ENCODE measurements at regions not wholly inside any gene's neighbourhood (a gene's known extent, or its start where the extent isn't known, plus 50 kb on each side); places are given as distances from the start of the nearest gene placed in this dataset.

DNA sequence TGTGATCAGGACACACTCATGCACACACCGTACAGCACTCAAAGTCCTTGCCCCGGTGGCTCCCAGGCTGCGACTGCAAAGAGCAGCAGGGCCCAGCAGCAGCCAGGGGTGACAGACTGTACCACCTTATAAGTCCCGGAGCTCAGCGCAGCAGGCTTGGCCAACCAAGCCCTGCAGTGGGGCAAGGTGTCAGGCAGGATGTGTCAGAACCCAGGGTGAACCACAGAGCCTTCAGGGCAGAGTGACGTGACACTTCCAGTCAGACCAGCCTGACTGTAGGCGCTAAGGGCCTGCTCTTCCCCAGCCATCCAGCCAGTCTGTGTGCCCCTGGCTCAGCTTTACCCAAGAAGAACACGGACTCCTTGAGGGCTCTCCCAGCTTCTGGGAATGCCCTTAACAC is 204.1 kb downstream of the COPRS start:
- Histone ChIP-seq H3K27me3 (replicated peaks; ENCODE audit: insufficient read depth) (no peaks in the 10 kb centered on the region), H3K9me3 (no peaks in the 10 kb centered on the region), H3K36me3 (no peaks in the 10 kb centered on the region), H3K4me1 (ENCODE audit: control insufficient read depth in 1 of 2, low read depth in 2 of 2) (peaks cover 3 to 11% of the 10 kb centered on the region in 2 donors), H3K27ac (no peak overlapping the region), H3K4me3 (no peak overlapping the region)
- no peak for DNase-seq (ENCODE audit: low spot score)
- TF ChIP-seq, protein P1, sequence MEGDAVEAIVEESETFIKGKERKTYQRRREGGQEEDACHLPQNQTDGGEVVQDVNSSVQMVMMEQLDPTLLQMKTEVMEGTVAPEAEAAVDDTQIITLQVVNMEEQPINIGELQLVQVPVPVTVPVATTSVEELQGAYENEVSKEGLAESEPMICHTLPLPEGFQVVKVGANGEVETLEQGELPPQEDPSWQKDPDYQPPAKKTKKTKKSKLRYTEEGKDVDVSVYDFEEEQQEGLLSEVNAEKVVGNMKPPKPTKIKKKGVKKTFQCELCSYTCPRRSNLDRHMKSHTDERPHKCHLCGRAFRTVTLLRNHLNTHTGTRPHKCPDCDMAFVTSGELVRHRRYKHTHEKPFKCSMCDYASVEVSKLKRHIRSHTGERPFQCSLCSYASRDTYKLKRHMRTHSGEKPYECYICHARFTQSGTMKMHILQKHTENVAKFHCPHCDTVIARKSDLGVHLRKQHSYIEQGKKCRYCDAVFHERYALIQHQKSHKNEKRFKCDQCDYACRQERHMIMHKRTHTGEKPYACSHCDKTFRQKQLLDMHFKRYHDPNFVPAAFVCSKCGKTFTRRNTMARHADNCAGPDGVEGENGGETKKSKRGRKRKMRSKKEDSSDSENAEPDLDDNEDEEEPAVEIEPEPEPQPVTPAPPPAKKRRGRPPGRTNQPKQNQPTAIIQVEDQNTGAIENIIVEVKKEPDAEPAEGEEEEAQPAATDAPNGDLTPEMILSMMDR (IDR thresholded peaks at IDR 0.05), result no peak
- no peak for ATAC-seq (ENCODE audit: insufficient number of reproducible peaks, low FRiP score, low read depth)

DNA sequence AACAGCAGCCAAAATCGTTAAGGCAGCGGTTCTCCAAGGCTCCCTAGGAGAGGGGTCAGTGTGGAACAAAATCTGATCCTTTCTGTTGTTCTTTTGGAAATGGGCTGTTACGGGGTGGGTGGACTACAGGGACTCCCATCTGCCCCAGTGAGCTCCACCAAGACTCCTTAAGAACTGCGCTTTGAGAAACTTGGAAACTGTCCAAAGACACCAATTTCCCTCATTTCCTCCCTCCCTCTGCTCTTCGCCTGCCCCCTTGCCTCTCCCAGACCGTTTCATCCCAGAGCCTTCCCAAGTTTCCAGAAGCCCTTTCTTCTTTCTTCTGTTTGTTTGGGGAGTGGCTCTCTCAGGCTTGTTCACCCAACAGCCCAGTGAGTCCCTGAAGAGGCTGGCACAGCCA is 205.4 kb downstream of the COPRS start:
- no peaks in the 10 kb centered on the region for H3K27me3 ChIP-seq (replicated peaks; ENCODE audit: insufficient read depth)
- TF ChIP-seq, protein P1 (IDR thresholded peaks at IDR 0.05), result no peak
- no peaks in the 10 kb centered on the region for H3K9me3 ChIP-seq
- DNase-seq (ENCODE audit: low spot score) (no peak), ATAC-seq (ENCODE audit: insufficient number of reproducible peaks, low FRiP score, low read depth) (no peak)
- peaks cover 3 to 11% of the 10 kb centered on the region in 2 donors for H3K4me1 ChIP-seq (ENCODE audit: control insufficient read depth in 1 of 2, low read depth in 2 of 2)
- no peak overlapping the region for H3K4me3 ChIP-seq
- no peaks in the 10 kb centered on the region for H3K36me3 ChIP-seq
- H3K27ac ChIP-seq, result no peak overlapping the region

DNA sequence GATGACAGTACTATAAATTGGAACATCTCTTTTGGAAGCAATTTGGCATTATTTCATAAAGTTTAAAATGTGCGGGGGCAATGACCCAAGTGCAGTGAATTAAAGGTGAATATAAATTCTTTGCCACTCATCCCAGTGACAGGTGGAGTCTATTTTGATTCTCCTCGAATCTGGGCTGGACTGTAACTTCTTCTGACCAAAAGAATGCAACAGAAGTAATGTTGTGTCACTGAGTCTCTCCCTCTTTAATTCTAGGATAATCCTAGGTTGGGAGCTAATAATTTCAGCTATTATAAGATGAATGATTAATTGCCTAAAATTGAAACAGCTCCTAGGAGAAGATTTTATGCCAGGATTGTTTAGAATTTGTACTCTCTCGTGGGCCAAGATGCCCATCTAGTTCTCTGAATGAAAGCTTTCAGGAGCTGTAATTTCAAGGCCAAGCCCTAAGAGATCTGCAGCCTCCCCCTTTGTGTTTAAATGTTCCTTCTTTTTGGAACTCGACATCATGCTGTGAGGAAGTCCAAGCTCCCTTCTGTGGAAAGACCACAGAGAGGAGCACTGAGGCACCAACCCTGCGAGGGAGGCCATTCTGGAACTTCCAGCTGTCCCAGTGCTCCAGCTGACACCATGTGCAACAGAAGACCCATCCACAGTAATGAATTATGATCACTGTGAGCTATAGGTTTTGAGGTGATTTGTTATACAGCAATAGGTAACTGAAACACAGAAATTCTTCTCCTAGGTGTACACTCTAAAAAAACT is 208.1 kb downstream of the COPRS start:
- Histone ChIP-seq H3K9me3 (no peaks in the 10 kb centered on the region), H3K4me1 (ENCODE audit: control insufficient read depth in 1 of 2, low read depth in 2 of 2) (peaks cover 3 to 11% of the 10 kb centered on the region in 2 donors), H3K27me3 (replicated peaks; ENCODE audit: insufficient read depth) (no peaks in the 10 kb centered on the region), H3K27ac (no peak overlapping the region), H3K36me3 (no peaks in the 10 kb centered on the region), H3K4me3 (no peak overlapping the region)
- ATAC-seq (ENCODE audit: insufficient number of reproducible peaks, low FRiP score, low read depth), result no peak
- no peak for DNase-seq (ENCODE audit: low spot score)
- TF ChIP-seq, protein P1 (IDR thresholded peaks at IDR 0.05), result no peak

DNA sequence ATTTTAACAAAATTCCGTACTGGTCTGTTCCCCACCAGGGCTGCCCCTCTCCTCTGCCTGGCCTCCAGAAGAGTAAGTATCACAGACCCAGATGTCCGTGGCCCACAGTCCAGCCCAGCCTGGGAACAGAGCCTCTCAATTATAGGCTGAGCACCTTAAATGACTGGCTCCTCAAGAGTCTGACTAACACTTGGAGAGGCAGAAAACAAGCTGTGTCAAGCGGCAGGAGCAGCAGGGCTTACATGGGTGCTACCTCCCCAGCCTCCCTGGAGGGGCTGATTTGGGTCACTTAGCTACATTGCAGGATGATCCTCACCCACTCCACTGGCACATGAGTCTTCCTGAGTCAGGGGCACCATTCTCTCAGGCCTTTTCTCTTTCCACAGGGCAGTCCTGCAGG is 209.7 kb downstream of the COPRS start:
- DNase-seq (ENCODE audit: low spot score) (no peak), ATAC-seq (ENCODE audit: insufficient number of reproducible peaks, low FRiP score, low read depth) (no peak)
- Histone ChIP-seq H3K27ac (no peak overlapping the region), H3K9me3 (no peaks in the 10 kb centered on the region), H3K4me1 (ENCODE audit: control insufficient read depth in 1 of 2, low read depth in 2 of 2) (peaks cover 3 to 11% of the 10 kb centered on the region in 2 donors), H3K27me3 (replicated peaks; ENCODE audit: insufficient read depth) (no peaks in the 10 kb centered on the region), H3K36me3 (no peaks in the 10 kb centered on the region), H3K4me3 (no peak overlapping the region)
- TF ChIP-seq, protein P1 (IDR thresholded peaks at IDR 0.05), result no peak

DNA sequence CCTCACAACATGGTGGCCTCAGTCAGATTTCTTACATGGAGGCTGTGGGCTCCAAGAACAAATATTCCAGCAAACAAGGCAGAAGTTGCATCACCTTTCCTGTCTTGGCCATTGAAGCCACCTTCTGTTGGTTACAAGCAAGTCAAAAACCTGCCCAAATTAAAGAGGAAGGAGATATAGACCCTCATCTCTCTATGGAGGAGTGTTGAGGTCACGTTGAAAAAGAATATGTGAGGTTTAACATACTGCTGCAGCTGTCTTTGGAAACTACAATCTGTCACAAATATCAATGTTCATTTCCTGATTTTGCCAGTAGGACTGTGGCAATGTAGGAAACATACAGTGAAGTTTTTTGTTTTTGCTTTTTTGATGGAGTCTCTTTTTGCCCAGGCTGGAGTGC is 211.4 kb downstream of the COPRS start:
- Histone ChIP-seq H3K9me3 (no peaks in the 10 kb centered on the region), H3K4me3 (no peak overlapping the region), H3K4me1 (ENCODE audit: control insufficient read depth in 1 of 2, low read depth in 2 of 2) (no peaks in the 10 kb centered on the region), H3K27ac (no peak overlapping the region), H3K27me3 (replicated peaks; ENCODE audit: insufficient read depth) (no peaks in the 10 kb centered on the region), H3K36me3 (no peaks in the 10 kb centered on the region)
- no peak for DNase-seq (ENCODE audit: low spot score)
- TF ChIP-seq, protein P1 (IDR thresholded peaks at IDR 0.05), result no peak
- no peak for ATAC-seq (ENCODE audit: insufficient number of reproducible peaks, low FRiP score, low read depth)
